Ammon's horn (tissue), 1 donor: ENCODE measurements at regions not wholly inside any gene's neighbourhood (a gene's known extent, or its start where the extent isn't known, plus 50 kb on each side); places are given as distances from the start of the nearest gene placed in this dataset.
"Not testable (repeated sequence)": the region's sequence is repeated elsewhere in the genome, so short reads cannot be mapped to it uniquely, and the experiment has no call there.

Source experiments
- DNase-seq: peaks from one replicate; pipeline ENCODE4 v3.0.0-alpha.2; 2016; ENCODE audit warnings: low spot score

DNA sequence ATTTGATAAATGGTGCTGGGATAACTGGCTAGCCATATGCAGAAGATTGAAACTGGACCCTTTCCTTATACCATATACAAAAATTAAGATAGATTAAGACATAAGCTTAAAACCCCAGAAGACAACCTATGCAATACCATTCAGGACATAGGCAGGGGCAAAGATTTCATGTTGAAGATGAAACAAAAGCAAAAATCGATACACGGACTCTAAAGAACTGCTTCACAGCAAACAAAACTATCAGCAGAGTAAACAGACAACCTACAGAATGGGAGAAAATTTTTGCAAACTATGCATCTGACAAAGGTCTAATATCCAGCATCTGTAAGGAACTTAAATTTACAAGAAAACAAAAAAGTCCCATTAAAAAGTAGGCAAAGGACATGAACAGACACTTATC is 255.9 kb downstream of the TINAG start:
- DNase-seq: not testable (repeated sequence)

DNA sequence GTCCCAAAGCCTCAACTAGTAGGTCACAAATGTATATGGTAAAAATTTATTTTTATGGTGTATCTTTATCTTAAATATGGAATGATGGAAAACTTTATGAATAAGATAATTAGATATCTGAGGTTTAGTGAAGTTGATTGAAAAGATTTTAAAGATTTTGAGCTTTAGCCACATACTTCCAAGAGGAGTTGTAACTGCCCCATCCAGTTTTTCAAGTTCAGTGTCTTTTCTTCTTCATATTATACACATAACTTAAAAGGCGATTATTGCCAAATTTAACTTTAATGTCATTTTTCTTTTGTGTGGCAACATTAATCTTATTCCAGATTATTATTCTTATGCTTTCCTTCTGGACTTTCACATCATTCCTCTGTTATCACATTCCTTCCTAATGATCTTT is 266.4 kb downstream of the TINAG start:
- DNase-seq: no peak

DNA sequence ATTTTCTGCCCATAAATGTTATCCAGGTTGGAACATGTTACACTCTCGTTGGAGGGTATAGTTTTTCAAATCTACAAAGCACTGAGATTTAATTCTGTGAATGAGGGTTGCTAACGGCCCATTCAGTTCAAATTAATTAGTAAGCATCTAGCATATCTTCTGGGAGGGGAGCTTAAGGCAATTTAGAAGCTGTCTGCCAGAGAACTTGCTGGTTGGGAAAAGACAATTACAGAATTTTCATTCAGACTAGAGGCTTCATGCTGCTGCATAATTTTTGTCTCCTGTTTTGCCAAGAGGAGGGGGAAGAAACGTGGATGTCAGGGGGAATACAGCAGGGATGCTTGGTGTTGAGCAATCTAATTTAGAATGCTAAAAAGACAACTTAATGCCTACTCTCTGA is 268.3 kb upstream of the FAM83B start:
- DNase-seq: no peak

DNA sequence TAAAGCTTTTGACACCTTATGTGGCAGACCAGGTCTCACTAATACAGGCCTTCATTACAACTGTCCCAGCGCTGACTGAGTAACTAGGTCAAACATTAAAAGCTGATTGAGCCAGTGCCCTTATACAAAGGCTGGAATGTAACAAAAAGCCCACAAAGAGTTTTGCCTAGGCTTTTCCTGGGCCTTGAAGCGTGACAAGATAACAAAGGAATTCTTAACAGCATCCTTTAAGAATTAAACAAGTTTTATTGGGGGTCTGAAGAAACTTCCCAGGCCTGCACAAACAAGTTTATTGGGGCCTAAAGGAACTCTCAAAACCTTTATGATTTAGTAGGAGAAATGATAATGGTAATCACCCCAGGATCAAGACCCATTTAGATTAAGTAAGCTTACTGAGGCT is 267.6 kb upstream of the FAM83B start:
- no peak for DNase-seq

DNA sequence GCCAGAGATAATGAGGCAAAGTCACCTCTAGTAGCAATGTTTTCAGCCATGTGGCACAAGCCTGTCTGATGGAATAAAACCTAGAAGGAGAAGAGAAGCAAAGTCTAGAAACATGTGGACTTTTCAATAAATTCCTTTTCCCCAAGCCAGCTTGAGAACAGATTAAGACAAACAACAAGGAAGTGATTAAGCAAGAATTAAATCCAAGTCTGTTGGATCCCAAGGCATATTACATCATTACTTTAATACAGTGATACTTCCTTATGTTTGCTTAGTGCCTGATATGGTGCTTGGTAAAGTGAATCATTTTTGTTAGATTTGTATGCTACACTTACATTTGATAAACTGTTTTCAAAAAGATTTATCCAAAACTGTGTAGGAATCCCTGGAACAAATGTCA is 260.3 kb upstream of the FAM83B start:
- no peak for DNase-seq

DNA sequence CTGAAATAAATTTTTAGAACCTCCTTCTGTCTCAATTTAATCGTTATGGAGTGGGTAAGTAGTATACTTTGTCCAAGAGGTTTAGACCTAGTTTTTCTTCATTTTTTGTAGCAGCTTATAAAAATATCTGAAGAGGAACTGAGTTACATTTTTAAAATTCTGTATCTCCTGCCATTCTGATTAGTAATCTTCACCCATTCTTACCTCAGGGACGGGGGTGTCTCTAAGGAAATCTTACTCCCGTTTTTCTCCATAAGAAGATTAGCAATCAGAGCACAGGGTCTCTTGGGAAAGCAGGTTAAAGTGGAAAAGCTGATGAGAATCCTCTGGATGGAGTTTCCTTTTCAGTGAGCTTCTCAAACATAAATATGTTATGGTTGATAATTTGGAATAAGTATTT is 259.3 kb upstream of the FAM83B start:
- DNase-seq: no peak

DNA sequence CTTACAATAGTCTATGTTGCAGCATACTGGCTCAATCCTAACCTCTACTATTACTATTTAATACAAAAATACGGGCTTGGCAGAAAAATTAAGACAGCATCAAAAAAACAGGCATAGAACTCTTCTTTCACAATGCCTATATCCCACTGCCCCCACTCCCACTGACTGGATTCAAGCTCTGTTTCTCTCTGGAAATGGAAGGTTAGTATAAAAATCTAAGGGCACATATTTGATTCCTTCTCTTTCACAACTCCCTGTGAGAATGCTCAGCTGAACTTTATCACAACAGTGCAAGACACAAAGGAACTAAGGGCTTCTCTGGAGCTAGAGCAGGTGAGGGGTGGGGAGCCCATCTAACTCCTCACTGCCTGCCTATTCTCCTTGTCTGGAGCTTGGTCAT is 258.4 kb upstream of the FAM83B start:
- no peak for DNase-seq

DNA sequence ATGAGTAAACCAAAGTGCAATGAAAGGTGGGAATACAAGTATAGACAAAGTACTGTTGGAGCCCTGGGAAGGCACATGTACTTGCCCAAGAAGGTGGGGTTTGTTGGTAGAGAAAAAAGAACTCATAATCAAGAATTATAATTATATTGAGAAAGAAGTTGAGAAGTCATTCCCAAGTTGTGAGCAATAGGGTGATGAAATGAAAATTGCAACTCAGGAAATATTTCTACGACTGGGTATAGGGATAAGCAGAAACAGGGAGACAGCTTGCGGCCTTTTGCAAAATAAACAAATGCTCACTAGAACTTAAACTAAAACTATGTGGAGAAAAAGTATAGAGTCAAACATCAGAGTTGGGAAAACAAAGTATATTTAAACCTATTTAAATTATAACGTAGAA is 250.7 kb upstream of the FAM83B start:
- DNase-seq: no peak

DNA sequence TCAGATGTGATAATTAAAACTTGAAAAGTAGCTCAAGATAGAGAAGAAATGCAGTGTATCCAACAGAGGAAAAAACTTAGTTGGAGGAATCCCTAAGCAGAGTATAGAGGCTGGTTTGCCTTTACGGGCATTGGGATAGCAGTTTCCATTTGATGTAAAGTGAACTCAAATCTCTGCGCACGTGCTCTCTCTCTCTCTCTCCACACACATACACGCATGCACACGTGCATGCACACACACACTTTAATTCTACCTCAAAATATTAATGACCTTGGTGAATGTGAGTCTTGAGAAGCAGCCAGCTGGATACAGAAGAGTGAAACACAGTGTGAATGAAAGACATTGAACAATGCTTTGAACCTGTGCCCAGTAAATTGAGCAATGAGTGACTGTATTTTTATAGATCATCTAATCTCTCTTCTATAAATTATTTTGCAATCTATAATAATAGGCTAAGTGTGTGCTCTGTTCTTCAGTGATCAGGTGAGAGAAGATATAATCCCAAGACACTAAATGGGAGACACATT is 247.7 kb upstream of the FAM83B start:
- no peak for DNase-seq

DNA sequence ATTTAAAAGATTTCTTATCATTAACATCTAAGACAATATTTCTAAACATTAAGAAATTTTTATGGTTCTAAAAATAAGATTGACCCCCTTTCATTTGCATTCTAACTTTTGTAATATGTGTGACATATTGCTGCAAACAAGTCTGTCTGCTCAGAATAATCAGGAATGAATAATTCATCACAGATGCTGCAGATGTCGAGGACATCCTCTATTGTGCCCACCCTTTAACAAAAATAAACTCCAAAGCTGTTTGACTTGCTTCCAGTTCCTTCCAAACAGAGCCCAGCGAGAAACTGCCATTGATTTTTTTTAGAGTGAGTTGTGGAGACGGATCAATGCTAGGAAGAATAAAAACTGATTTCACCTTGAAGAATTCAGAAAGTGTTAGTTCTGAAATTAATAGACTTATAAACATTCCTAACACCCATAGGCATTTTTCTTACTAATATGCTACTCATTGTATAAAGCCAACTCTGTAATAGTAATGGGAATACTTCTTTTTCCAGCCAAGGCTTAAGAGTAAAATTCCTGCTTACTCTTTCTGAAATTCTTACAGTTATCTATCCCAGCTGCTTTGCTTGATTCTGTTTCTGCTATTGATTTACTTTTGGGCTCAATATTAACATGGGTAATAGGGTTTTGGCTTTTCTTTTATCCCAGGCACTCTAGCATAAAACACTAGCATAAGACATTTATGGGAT is 244.8 kb upstream of the FAM83B start:
- DNase-seq: no peak

DNA sequence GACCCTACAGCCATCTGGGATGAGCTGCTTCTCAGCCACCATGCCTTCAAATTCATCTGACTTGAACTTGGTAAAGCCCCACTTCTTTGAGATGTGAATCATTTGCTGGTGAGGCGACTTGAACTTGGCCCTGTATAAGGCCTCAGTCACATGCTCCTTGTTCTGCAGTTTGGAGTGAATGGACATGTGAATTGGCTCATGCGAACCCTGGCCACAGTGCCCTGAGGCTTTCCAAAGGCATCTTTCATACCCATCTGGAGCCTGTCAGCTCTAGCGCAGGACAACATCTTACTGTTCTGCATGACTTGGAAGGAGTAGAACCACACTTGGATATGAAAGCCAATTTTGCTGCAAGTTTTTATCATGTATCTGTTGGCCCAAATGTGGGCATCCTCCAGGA is 244.0 kb upstream of the FAM83B start:
- DNase-seq: no peak

DNA sequence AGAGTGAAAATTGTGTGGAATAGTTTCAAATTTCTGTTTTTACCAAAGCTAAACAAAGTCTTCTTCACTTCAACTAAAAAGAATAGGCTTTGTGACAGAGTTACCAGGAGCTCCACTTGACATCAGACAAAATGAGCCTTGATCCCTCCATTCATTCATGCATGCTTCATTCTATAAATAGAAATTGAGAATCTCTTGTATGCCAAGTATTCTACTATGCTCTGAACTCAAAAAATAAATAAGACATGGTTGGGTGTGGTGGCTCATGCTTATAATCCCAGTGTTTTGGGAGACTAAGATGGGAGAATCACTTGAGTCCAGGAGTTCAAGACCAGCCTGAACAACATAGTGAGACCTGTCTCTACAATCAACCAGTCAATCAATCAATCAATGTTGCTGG is 236.6 kb upstream of the FAM83B start:
- DNase-seq: no peak

DNA sequence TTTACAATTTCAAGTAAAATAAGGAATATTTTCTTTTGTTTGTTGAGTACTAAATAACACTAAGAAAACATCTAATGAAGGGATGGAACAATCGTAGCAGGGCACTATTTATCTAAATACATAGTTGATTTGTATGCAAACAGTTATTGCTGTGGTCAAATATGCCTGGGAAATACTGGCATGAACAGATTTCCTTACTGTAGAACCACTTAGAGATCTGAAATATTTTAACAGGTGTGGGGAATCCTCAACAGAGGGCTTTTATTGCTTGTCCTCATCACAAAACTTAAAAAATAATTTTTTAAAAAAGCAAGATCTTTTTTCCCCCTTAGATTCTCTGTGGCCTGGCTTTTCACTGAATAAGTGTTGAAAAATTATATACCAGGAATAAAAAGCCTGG is 233.0 kb upstream of the FAM83B start:
- no peak for DNase-seq

DNA sequence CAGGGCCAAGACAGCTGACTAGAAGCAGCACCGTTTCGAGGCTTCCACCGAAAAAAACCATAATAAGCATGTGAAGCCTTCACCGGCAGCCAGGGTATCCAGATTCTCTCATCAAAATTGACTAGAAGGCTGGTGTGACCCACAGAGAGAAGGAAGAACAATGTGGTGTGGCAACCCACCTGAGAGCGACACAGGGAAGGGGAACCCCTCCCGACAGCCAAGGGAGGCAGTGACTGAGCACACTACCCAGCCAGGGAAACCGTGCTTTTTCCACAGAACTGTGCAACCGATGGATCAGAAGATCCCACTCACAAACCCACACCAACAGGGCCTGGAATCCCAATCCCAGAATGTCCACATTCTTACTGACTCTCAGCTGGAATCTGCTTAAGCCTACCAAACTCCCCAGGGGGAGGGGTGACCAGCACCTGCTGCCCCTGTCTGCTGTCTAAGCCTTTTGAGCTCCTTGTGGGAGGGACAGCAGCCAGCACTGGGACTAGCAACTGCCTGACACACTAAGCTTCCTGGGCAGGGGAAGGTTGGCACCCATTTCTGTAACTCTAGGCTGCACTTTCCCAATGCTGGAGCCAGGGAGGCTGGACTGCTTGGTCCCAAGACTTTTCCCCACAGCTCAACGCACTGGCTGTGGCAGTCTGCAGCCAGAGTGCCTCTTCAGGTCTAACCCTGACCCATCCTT is 231.9 kb upstream of the FAM83B start:
- no peak for DNase-seq

DNA sequence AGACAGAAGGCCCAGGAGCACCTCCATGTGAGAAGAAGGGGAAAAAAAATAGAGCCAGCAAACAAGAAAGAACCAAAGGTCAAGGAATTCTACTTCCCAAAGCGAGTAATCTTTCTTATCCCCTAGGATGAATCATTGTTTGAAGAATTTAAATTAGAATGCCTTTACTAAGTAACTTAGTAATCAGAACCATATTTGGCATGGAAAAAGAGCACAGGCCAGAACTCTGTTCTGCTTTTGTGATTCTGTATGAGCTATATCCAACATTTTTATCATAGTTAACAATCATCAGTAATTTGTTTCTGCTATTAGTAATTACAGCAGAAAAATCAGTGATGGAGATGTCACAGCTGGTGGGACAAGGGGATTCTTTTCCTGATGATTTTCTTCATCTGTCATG is 228.8 kb upstream of the FAM83B start:
- no peak for DNase-seq

DNA sequence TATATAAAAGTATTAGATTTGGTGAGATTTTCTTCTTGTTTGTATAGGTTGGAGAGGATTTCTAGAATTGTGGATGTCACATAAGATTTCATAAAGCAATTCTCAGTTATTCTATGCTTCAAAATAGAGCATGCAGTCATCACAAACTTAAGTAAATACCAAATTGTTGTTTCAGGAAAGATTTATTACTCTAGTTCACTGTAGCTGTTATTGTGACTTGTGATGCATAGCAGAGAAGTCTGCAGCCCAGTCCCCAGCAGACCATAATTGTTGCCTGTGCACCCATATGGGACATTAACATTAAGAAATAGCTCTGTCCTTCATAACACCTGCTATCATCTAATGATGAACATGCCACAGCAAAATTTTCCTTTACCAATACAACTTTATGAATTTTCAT is 228.0 kb upstream of the FAM83B start:
- DNase-seq: no peak

DNA sequence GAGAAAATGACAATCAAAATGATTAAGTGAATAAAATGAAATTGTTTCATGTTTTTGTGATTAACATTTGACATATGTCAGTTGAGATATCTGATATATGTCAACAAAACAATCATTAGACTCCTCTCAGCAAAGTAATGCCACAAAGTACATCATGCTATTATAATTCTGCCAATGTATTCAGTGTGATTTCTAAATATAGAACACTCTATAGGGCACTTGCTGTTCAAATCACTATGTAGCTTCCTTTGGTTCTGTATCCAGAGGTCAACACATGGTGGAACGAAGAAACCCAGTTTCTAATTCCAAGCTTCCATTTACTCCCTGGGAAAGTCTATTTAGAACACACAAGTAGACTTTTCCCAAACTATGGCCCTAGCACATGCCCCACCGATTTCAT is 227.5 kb upstream of the FAM83B start:
- no peak for DNase-seq

DNA sequence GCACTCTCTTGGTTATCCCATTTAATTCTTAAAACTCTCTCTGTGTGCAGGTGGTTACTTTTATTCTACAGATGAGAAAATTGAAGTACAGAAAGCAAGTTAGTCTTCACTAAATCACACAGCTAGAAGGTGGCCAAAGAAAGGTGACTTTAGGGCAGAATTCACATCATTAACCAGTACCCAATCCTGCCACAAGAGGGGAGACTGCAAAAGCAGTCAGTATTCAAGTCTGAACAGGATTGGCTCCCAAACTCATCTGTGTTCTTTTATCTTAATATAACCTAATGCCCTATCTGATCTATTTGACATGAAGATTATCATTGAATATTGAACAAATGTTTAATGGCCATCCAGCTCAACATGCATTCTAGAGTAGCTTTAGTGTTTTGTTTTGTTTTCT is 225.3 kb upstream of the FAM83B start:
- no peak for DNase-seq

DNA sequence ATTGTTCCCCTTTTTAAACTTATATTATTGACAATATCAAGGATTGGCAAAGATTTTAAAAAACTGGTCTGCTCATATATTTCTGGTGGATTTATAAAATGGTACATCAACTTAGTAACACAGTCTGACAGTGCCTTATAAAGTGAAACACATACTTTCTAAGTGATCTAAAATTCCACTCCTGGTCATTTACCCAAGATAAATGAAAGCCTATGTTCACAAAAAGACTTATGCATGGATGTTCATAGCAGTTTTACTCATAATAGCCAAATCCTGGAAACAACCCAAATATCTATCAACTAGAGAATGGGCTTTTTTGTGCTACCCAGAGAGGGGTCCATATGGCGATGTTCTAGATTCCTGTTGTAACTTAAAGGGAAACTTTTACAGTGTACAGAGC is 222.4 kb upstream of the FAM83B start:
- DNase-seq: no peak

DNA sequence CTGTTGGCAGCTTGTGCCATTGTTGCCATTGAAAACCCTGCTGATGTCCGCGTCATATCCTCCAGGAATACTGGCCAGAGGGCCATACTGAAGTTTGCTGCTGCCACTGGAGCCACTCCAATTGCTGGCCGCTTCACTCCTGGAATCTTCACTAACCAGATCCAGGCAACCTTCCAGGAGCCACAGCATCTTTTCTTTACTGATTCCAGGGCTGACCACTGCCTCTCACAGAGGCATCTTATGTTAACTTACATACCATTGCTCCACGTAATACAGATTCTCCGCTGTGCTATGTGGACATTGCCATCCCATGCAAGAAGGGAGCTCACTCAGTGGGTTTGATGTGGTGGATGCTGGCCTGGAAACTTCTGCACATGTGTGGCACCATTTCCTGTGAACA is 221.8 kb upstream of the FAM83B start:
- DNase-seq: no peak

DNA sequence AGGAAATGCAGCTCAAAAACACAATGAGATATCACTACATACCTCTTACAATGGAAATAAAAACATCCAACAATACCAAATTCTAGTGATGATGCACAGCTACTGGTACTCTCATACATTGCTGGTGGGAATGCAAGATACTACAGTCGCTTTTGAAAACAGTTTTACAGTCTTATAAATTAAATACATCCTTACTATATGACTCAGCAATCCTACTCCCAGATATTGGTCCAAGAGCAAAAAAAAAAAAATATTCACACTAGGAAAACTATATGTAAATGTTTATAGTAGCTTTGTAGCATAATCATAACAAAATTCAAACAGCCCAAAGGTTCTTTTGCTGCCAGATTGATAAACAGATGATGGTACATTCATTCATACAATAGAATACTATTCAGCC is 217.4 kb upstream of the FAM83B start:
- DNase-seq: no peak

DNA sequence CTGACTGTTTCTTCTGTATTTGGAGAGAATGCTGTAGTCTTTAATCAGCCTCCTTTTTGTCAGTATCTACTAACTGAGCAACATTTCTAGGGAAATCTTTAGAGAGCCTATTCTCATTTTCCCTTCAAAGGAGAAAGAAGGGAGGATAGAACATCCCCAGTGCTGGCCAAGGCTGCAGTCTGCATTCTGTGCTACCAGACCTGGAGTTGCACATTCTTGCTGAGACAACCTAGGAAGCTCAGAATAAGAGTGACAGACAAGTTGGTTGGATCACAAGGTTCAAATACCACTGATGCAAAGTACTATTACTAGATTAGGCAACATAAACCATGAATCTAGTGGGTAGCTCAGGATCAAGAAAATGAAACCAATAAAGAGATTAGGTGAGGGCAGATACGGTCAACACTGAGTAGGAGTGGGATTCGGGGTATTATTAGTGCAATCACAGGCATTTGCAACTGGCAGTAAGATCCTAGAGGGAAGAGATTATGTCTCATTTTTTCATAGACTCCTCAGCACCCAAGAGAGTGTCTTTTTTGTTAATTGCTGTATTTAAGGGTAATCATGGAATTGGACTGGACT is 213.5 kb upstream of the FAM83B start:
- DNase-seq: no peak

DNA sequence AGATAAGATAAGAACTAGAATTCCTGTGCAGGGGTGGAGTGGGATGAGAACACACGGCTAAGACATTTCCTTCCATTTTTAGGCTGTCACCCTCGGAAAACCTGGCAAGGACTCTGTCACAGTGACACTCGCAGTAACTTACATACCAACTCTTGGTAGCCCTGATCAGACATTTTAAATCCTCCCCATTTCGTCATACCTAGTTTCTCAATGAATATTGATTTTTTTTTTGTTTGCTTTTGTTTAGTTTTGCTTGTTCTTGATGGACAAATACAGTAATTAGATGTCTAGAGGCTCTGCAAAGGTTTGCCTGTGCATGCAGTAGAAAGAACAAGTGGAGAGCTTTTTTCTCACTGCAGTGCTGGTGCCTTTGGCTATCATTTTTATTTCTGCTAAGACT is 213.0 kb upstream of the FAM83B start:
- no peak for DNase-seq

DNA sequence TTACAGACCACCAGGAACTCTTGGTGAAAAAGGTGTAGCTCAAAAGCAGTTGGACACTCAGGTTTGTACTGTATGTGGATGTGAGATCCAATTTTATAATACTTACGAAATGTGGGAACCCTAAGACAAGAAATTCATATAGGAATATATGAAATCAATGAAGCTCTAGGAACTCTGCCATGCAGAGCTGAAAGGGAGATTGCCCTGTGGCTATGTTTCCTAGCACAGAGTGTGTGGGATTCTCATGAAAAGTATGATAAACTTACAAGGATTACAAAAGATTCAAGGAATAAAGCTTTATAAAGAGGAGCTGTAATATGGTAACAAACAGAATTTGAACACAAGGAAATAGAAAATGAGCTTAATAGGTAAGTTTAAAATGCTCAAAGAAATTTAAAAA is 205.7 kb upstream of the FAM83B start:
- DNase-seq: no peak
